ENCODE measurements at regions not wholly inside any gene's neighbourhood (a gene's known extent, or its start where the extent isn't known, plus 50 kb on each side); places are given as distances from the start of the nearest gene placed in this dataset.
"Not testable (repeated sequence)": the region's sequence is repeated elsewhere in the genome, so short reads cannot be mapped to it uniquely, and the experiment has no call there.

GRCh38 chr2:212811036-212811805 is 272.6 kb upstream of the ERBB4 start:
- TF ChIP-seq, protein P1, sequence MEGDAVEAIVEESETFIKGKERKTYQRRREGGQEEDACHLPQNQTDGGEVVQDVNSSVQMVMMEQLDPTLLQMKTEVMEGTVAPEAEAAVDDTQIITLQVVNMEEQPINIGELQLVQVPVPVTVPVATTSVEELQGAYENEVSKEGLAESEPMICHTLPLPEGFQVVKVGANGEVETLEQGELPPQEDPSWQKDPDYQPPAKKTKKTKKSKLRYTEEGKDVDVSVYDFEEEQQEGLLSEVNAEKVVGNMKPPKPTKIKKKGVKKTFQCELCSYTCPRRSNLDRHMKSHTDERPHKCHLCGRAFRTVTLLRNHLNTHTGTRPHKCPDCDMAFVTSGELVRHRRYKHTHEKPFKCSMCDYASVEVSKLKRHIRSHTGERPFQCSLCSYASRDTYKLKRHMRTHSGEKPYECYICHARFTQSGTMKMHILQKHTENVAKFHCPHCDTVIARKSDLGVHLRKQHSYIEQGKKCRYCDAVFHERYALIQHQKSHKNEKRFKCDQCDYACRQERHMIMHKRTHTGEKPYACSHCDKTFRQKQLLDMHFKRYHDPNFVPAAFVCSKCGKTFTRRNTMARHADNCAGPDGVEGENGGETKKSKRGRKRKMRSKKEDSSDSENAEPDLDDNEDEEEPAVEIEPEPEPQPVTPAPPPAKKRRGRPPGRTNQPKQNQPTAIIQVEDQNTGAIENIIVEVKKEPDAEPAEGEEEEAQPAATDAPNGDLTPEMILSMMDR (IDR thresholded peaks at IDR 0.05), result no peak
- Histone ChIP-seq H3K27me3 (replicated peaks; ENCODE audit: insufficient read depth) (no peaks in the 10 kb centered on the region), H3K4me1 (ENCODE audit: control insufficient read depth in 1 of 2, low read depth in 2 of 2) (no peaks in the 10 kb centered on the region), H3K27ac (no peak overlapping the region), H3K36me3 (no peaks in the 10 kb centered on the region), H3K4me3 (no peak overlapping the region), H3K9me3 (no peaks in the 10 kb centered on the region)
- DNase-seq (ENCODE audit: low spot score) (no peak), ATAC-seq (ENCODE audit: insufficient number of reproducible peaks, low FRiP score, low read depth) (no peak)

- no peak overlapping the region for H3K4me3 ChIP-seq
- ATAC-seq (ENCODE audit: insufficient number of reproducible peaks, low FRiP score, low read depth), result no peak
- TF ChIP-seq, protein P1 (IDR thresholded peaks at IDR 0.05), result no peak
- H3K27ac ChIP-seq, result no peak overlapping the region
- no peaks in the 10 kb centered on the region for H3K9me3 ChIP-seq
- H3K4me1 ChIP-seq (ENCODE audit: control insufficient read depth in 1 of 2, low read depth in 2 of 2), result no peaks in the 10 kb centered on the region
- H3K27me3 ChIP-seq (replicated peaks; ENCODE audit: insufficient read depth), result no peaks in the 10 kb centered on the region
- no peak for DNase-seq (ENCODE audit: low spot score)
- H3K36me3 ChIP-seq, result no peaks in the 10 kb centered on the region
Measured at GRCh38 chr2:212797484-212798205, 259.0 kb upstream of the ERBB4 start.

DNA sequence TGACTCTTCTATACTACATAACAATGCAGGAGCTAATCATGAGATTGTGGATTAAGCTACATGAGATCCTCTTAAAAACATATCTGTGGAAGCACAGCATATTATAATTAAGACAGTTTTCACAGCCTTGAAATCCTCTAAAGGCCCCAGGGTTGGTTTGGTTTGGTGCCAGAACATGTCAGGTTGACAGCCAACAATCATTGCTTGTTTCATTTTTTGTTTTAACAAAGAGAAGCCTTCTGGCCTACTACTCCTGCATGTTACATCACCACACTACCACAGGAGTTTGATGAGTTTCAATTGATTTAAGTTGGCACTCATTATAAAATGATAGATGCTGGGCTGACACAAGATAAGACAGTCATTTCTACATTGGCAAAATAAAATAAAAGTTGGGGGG is 255.9 kb upstream of the ERBB4 start:
- Histone ChIP-seq H3K9me3 (no peaks in the 10 kb centered on the region), H3K27me3 (replicated peaks; ENCODE audit: insufficient read depth) (no peaks in the 10 kb centered on the region), H3K36me3 (no peaks in the 10 kb centered on the region), H3K4me1 (ENCODE audit: control insufficient read depth in 1 of 2, low read depth in 2 of 2) (no peaks in the 10 kb centered on the region), H3K4me3 (no peak overlapping the region), H3K27ac (no peak overlapping the region)
- TF ChIP-seq, protein P1 (IDR thresholded peaks at IDR 0.05), result no peak
- DNase-seq (ENCODE audit: low spot score), result no peak
- no peak for ATAC-seq (ENCODE audit: insufficient number of reproducible peaks, low FRiP score, low read depth)

DNA sequence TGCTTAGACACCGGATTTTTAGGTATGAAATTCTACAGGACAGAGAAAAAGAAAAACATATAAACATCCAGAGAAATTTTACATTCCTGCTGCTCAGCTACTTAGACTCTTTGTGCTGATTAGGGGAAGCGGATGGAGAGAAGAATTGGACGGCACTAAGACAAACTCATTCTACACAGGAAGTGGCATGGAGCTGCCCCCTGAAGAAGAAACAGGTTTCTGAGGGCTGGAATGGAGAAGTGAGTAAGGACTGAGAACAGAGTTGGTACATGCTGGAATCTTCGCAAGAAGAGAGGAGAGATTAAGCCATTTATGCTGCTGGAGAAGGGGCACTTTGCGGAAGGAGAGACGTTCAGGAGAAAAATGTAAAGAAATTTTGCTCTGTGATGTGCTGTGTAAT is 253.0 kb upstream of the ERBB4 start:
- no peaks in the 10 kb centered on the region for H3K4me1 ChIP-seq (ENCODE audit: control insufficient read depth in 1 of 2, low read depth in 2 of 2)
- TF ChIP-seq, protein P1 (IDR thresholded peaks at IDR 0.05), result no peak
- H3K4me3 ChIP-seq, result no peak overlapping the region
- no peak overlapping the region for H3K27ac ChIP-seq
- no peak for ATAC-seq (ENCODE audit: insufficient number of reproducible peaks, low FRiP score, low read depth)
- H3K36me3 ChIP-seq, result no peaks in the 10 kb centered on the region
- no peaks in the 10 kb centered on the region for H3K9me3 ChIP-seq
- H3K27me3 ChIP-seq (replicated peaks; ENCODE audit: insufficient read depth), result no peaks in the 10 kb centered on the region
- DNase-seq (ENCODE audit: low spot score), result no peak

DNA sequence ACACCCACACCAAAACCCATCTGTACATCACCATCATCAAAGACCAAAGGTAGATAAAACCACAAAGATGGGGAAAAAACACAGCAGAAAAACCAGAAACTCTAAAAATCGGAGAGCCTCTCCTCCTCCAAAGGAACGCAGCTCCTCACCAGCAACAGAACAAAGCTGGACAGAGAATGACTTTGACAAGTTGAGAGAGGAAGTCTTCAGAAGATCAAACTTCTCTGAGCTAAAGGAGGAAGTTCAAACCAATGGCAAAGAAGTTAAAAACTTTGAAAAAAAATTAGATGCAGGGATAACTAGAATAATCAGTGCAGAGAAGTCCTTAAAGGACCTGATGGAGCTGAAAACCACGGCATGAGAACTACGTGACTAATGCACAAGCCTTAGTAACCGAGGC is 247.5 kb upstream of the ERBB4 start:
- not testable (repeated sequence) for DNase-seq (ENCODE audit: low spot score); H3K36me3 ChIP-seq; H3K27ac ChIP-seq; H3K4me3 ChIP-seq; ATAC-seq (ENCODE audit: insufficient number of reproducible peaks, low FRiP score, low read depth); H3K27me3 ChIP-seq (replicated peaks; ENCODE audit: insufficient read depth); H3K4me1 ChIP-seq (ENCODE audit: control insufficient read depth in 1 of 2, low read depth in 2 of 2)
- peaks cover 14% of the 10 kb centered on the region for H3K9me3 ChIP-seq
